ENCODE measurements at regions not wholly inside any gene's neighbourhood (a gene's known extent, or its start where the extent isn't known, plus 50 kb on each side); places are given as distances from the start of the nearest gene placed in this dataset.
A peak's percentile ranks its signal among the peaks of the same experiment; 100 is the strongest.

DNA sequence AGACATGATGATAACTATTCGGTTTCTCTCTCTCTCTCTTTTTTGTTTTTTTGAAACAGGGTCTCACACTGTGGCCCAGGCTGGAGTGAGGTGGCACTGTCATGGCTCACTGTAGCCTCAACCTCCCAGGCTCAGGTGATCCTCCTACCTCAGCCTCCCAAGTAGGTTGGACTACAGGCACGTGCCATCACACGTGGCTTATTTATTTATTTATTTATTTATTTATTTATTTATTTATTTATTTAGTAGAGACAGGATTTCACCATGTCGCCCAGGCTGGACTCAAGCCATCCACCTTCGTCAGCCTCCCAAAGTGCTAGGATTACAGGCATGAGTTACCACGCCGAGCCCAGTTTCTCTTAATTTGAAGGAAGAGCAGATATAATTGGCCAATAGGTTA lies 427.9 kb upstream of the JAG1 start:
- no peak for DNase-seq

DNA sequence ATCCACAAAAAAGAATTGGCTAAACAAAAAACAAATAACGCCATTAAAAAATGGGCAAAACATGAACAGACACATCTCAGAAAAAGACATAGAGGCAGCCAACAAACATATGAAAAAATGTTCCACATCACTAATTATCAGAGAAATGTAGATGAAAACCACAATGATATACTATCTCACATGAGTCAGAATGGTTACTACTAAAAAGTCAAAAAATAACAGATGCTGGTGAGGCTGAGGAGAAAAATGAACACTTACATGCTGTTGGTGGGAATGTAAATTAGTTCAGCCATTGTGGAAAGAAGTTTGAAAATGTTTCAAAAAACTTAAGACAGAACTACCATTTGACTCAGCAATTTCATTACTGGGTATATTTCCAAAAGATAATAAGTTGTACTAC lies 430.1 kb upstream of the JAG1 start:
- DNase-seq: no peak

GRCh38 chr20:11108102-11108810 lies 434.5 kb upstream of the JAG1 start:
- peak; percentile 27 for DNase-seq

DNA sequence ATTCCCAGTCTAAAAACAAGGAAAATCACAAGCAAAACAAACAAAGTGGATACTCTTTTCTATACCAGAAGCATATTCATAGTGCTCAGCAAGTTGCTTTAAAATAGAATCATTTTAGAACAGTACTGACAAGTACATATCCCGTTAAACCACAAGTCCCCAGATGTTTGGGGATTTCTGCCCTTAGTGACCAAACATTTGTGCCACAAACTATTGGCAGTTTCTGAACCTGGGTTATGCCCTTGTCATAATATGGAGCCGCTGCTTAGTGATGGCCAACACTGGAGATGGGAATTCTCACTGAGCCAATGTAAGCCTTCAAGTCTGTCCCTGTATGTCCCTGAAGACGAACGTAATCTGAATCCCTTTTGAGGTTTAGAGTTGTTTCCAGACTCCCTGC lies 436.7 kb upstream of the JAG1 start:
- peak; percentile 28 for DNase-seq

- DNase-seq: no peak
Measured at GRCh38 chr20:11111191-11111590, 437.4 kb upstream of the JAG1 start.

- DNase-seq: no peak
Measured at GRCh38 chr20:11112832-11113231, 439.0 kb upstream of the JAG1 start.

DNA sequence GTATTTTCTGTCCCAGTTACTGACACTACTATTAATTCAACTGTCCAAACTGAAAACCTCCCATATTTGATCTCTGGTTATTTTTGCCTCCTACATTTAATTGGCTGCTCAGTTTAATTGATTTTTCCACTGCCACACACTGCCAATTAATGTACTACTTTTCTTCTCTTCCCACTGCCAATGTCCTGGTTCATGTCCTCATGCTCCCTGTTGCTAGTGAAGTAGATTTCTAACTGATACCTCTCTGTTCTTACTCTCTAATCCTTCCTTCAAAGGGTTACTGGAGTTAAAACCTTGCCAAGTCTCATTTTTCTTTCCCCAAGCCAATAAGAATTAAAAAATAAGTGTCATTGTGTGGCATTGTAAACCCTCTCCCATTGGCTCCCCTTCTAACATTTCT lies 440.6 kb upstream of the JAG1 start:
- no peak for DNase-seq

GRCh38 chr20:11117808-11118528 lies 444.2 kb upstream of the JAG1 start:
- DNase-seq: no peak

GRCh38 chr20:11118802-11119380 lies 445.1 kb upstream of the JAG1 start:
- no peak for DNase-seq

GRCh38 chr20:11119573-11119972 lies 445.8 kb upstream of the JAG1 start:
- no peak for DNase-seq

- no peak for DNase-seq
Measured at GRCh38 chr20:11120431-11120830, 446.6 kb upstream of the JAG1 start.

DNA sequence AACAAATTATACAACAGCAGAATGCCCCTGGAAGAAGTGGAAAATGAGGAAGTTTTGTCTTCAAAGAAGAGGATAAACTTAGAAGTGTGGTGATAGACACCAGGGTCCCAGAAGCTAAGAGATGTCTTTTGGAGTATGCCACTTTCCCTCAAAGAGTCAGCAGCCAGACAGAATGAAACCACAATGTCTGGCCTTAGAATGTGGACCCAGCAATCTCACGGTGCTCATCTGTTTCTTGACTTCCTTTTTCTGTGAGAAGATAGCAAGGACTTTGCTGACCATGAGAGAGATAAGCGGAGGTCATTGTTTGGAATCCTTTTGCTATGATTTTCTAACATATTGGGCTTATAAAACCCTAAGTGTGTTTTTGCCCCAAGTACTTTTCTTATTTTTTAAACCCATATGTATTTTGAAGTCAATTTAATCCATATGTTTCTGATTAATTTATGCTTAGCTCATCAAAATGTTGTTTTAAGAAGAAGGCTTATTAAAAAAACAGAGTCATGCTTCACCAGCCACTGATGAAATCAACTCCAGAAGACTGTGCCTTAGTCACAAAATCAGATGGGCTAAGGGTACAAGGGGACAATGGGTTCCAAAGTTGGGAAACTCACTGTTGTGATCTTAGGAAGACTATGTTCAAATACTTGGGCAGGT lies 451.2 kb upstream of the JAG1 start:
- DNase-seq: no peak

GRCh38 chr20:11128220-11128718 lies 454.5 kb upstream of the JAG1 start:
- peak; percentile 70 for DNase-seq

DNA sequence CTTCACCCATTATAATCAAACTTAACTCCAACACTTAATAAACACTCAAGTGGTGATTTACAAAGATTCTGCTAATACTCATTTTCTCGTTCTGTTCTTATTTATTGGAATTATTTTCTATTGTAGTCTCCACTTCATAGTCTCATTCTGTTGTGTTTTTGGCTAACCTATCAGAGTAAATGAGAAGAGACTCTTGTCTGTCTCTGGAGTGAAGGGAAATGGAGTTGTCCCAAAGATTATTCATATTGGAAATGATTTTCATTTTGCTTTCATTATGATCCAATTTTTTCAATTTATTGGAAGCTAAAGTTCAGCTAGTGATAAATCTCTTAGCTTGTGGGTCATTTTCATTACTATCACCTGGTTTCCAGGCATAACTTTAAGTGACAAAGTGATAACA lies 454.9 kb upstream of the JAG1 start:
- no peak for DNase-seq

DNA sequence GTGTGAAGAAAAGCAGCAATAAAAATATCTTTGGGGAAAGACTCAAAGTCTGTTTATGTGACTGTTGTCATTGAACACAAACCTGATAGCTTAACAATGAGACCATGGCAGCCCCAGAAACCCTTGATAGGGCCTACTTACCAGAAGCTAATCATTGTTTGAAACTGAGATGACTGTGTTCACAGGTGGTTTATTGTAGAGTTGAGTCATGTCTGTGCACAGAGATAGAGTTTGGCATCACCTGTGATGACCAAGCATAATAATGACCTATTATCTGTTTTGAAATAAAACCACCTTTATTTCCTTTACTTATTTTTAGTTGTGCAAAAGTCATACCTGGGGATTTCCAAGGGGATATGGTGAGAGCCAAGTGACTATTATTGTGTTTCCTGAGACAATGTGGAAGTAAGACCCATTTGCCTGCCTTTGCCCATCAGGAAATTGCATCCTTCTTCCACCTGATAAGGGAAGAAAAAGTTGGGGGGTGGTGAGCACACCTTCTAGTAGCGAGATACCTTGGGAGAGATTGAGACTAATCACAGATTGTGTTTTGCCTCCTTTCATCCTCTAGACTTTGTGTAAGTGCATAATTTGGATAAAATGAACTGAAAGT lies 456.9 kb upstream of the JAG1 start:
- DNase-seq: no peak

GRCh38 chr20:11132819-11133415 lies 459.1 kb upstream of the JAG1 start:
- DNase-seq: no peak

GRCh38 chr20:11136691-11137090 lies 462.9 kb upstream of the JAG1 start:
- no peak for DNase-seq

DNA sequence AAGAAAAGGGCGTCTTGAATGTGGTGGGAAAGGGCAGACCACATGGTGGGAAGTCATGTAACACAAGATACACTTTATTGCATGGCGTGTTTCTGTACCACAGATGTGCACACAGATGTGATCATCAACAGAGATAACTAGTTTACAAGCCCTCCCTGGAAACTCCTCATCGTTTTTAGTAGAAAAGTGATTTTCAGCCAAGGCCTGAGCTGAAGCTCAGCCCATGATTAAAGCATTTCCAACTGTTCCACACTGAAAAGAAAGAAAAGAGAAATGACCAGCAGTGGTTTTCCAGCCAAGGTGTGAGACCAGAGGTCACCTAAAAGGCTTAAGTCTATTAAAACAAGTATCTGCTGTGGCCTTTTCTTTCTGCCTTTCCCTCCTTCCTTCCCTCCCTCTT lies 463.9 kb upstream of the JAG1 start:
- DNase-seq: peak; percentile 23

DNA sequence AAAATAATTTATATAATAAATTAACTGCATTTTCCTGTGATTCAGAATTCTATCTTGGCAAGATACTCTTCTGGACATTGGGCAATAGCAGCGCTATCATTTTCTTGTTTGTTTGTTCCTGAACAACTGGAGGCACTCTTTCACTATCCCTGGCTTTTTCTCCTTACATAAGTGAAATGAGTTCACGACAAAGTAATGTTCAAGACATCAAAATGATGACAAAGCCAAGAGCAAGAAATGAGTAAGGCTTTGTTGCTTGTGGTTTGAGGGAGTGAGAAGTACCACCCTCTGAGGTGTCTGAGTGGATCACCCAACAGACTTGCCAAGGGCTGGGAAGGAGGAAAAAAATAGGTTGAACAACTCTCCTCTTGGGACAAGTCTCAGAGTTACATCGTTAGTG lies 466.6 kb upstream of the JAG1 start:
- no peak for DNase-seq

GRCh38 chr20:11143481-11143880 lies 469.7 kb upstream of the JAG1 start:
- DNase-seq: no peak

- DNase-seq: peak; percentile 44
Measured at GRCh38 chr20:11144114-11144950, 470.5 kb upstream of the JAG1 start.

- no peak for DNase-seq
Measured at GRCh38 chr20:11145616-11146015, 471.8 kb upstream of the JAG1 start.

All from right hindlimb (tissue), 1 donor.